ENCODE measurements at regions not wholly inside any gene's neighbourhood (a gene's known extent, or its start where the extent isn't known, plus 50 kb on each side); places are given as distances from the start of the nearest gene placed in this dataset.

- no peak overlapping the region for H3K4me2 ChIP-seq
- DNase-seq, result no peak
- no peak overlapping the region for H3K27ac ChIP-seq (ENCODE audit: low read depth in 2 of 2, low read length in 1 of 2)
- no peak for TF ChIP-seq MAX (IDR thresholded peaks at IDR 0.05; ENCODE audit: low read depth)
- no peak for TF ChIP-seq FOXJ3 (CRISPR knock-in tag; IDR thresholded peaks at IDR 0.05)
- TF ChIP-seq TAF1 (IDR thresholded peaks at IDR 0.05; ENCODE audit: borderline replicate concordance, low read depth, low read length), result no peak
- TF ChIP-seq SMC3 (IDR thresholded peaks at IDR 0.05; ENCODE audit: low read depth, low read length), result no peak
- TF ChIP-seq MEF2A (IDR thresholded peaks at IDR 0.05; ENCODE audit: borderline replicate concordance, low read depth), result no peak
- no peaks in the 10 kb centered on the region for H3K9me2 ChIP-seq
- ChIA-PET CTCF (no interaction called here), POLR2A (no interaction called here)
- no peaks in the 10 kb centered on the region for H3K4me1 ChIP-seq (ENCODE audit: control insufficient read depth in 1 of 2, insufficient read depth in 2 of 2, low read depth in 1 of 2, low read length in 1 of 2)
- 46% methylated on average over 3 of the region's 3 CpGs for whole genome bisulfite sequencing (ENCODE audit: low lambda C conversion rate)
- no peaks in the 10 kb centered on the region for H3K9me3 ChIP-seq
- no peaks in the 10 kb centered on the region for H3K36me3 ChIP-seq (replicated peaks in 1 of 2; ENCODE audit: control insufficient read depth in 1 of 2, insufficient read depth in 2 of 2, low read length in 1 of 2)
- H4K20me1 ChIP-seq (ENCODE audit: insufficient read depth), result no peaks in the 10 kb centered on the region
- no peak overlapping the region for H3K9ac ChIP-seq
- H2AFZ ChIP-seq (ENCODE audit: low read depth), result no peak overlapping the region
- no peaks in the 10 kb centered on the region for H3K27me3 ChIP-seq (ENCODE audit: insufficient read depth)
- H3K4me3 ChIP-seq (ENCODE audit: low read depth in 2 of 2, low read length in 1 of 2), result no peak overlapping the region
- H3K79me2 ChIP-seq (ENCODE audit: insufficient read depth), result no peaks in the 10 kb centered on the region
- H3F3A ChIP-seq (replicated peaks; ENCODE audit: insufficient read depth), result no peaks in the 10 kb centered on the region
These were observed 181.6 kb downstream of the CDC5L start for GRCh38 chr6:44569131-44569530.

GRCh38 chr6:44569931-44570385 is 182.5 kb downstream of the CDC5L start:
- no peaks in the 10 kb centered on the region for H3F3A ChIP-seq (replicated peaks; ENCODE audit: insufficient read depth)
- WGBS (ENCODE audit: low lambda C conversion rate), result 35% methylated on average over 6 of the region's 7 CpGs
- TF ChIP-seq USF2 (IDR thresholded peaks at IDR 0.05; ENCODE audit: borderline replicate concordance, low read depth, low read length) (no peak), MEF2A (IDR thresholded peaks at IDR 0.05; ENCODE audit: borderline replicate concordance, low read depth) (no peak), EZH2phosphoT487 (IDR thresholded peaks at IDR 0.05; ENCODE audit: borderline replicate concordance, low read depth) (no peak), RCOR1 (IDR thresholded peaks at IDR 0.05; ENCODE audit: low read length) (no peak), YY1 (IDR thresholded peaks at IDR 0.05; ENCODE audit: low read depth) (no peak), CTCF (IDR thresholded peaks at IDR 0.05) (no peak), NFIC (IDR thresholded peaks at IDR 0.05; ENCODE audit: borderline replicate concordance) (no peak), CHD2 (IDR thresholded peaks at IDR 0.05; ENCODE audit: low read length, partially characterized antibody) (no peak), MXI1 (IDR thresholded peaks at IDR 0.05; ENCODE audit: low read depth, low read length) (no peak), ELF1 (IDR thresholded peaks at IDR 0.05) (no peak), EP300 (IDR thresholded peaks at IDR 0.05; ENCODE audit: borderline replicate concordance in 1 of 2, low read depth in 1 of 2, low read length in 1 of 2) (no peak)
- DNase-seq, result no peak
- no peaks in the 10 kb centered on the region for H3K27me3 ChIP-seq (ENCODE audit: insufficient read depth)
- no peak overlapping the region for H3K27ac ChIP-seq (ENCODE audit: low read depth in 2 of 2, low read length in 1 of 2)
- no peak overlapping the region for H3K4me3 ChIP-seq (ENCODE audit: low read depth in 2 of 2, low read length in 1 of 2)
- no peak overlapping the region for H3K4me2 ChIP-seq
- no peaks in the 10 kb centered on the region for H3K79me2 ChIP-seq (ENCODE audit: insufficient read depth)
- no peaks in the 10 kb centered on the region for H3K9me3 ChIP-seq
- no peaks in the 10 kb centered on the region for H3K9me2 ChIP-seq
- H3K36me3 ChIP-seq (replicated peaks in 1 of 2; ENCODE audit: control insufficient read depth in 1 of 2, insufficient read depth in 2 of 2, low read length in 1 of 2), result no peaks in the 10 kb centered on the region
- H3K9ac ChIP-seq, result no peak overlapping the region
- H3K4me1 ChIP-seq (ENCODE audit: control insufficient read depth in 1 of 2, insufficient read depth in 2 of 2, low read depth in 1 of 2, low read length in 1 of 2), result no peaks in the 10 kb centered on the region
- POLR2A ChIA-PET, result no interaction called here
- no peak overlapping the region for H2AFZ ChIP-seq (ENCODE audit: low read depth)
- CTCF ChIA-PET, result interaction anchor here (1.0 kb wide), 1 partner anchor 11 kb away, joined by 3 read pairs; no protein-coding TSS in a partner anchor
- H4K20me1 ChIP-seq (ENCODE audit: insufficient read depth), result no peaks in the 10 kb centered on the region

Data from SK-N-SH (cell line).